ENCODE measurements at regions not wholly inside any gene's neighbourhood (a gene's known extent, or its start where the extent isn't known, plus 50 kb on each side); places are given as distances from the start of the nearest gene placed in this dataset.

GRCh38 chr6:156457601-156458000 is 319.6 kb upstream of the ARID1B start:
- no peak for TF ChIP-seq GATA2 (IDR thresholded peaks at IDR 0.05; ENCODE audit: low read depth, low read length)
- TF ChIP-seq GATA3 (IDR thresholded peaks at IDR 0.05; ENCODE audit: low read depth, low read length), result no peak
